ENCODE measurements at regions not wholly inside any gene's neighbourhood (a gene's known extent, or its start where the extent isn't known, plus 50 kb on each side); places are given as distances from the start of the nearest gene placed in this dataset.

GRCh38 chr17:33739714-33740113, 446.6 kb upstream of the ASIC2 start:
- no peak overlapping the region for H3K9ac ChIP-seq (ENCODE audit: low read depth, low read length)
- H2AK5ac ChIP-seq (ENCODE audit: low read depth, low read length): no peak overlapping the region
- dilution Hi-C loops (cut with HindIII; ENCODE audit: low sequenced_read_pairs, unreplicated experiment): no loop called here
- intact Hi-C loops (cut with micrococcal nuclease): no loop called here
- no peak overlapping the region for H3K56ac ChIP-seq (ENCODE audit: extremely low read depth, insufficient read depth, low read length)
- no peak for ATAC-seq (ENCODE audit: low read depth)
- H4K8ac ChIP-seq (ENCODE audit: low read depth in 2 of 2, low read length in 2 of 2): no peak overlapping the region
- H3K4me2 ChIP-seq (ENCODE audit: low read depth, low read length): no peak overlapping the region
- no peaks in the 10 kb centered on the region for H4K20me1 ChIP-seq (ENCODE audit: insufficient read depth, low read length)
- no peak overlapping the region for H3K18ac ChIP-seq (ENCODE audit: low read depth, low read length)
- H2BK120ac ChIP-seq (ENCODE audit: low read depth, low read length): no peak overlapping the region
- no peak overlapping the region for H3K4ac ChIP-seq (ENCODE audit: low read depth, low read length)
- no peak overlapping the region for H2BK20ac ChIP-seq (ENCODE audit: low read depth, low read length)
- DNase-seq: no peak
- no peak overlapping the region for H4K5ac ChIP-seq (ENCODE audit: low read depth, low read length)
- no peaks in the 10 kb centered on the region for H3K9me1 ChIP-seq (ENCODE audit: insufficient read depth, low read length)
- POLR2A ChIA-PET (ENCODE audit: unreplicated experiment): no interaction called here
- no peak overlapping the region for H2BK15ac ChIP-seq (ENCODE audit: low read depth, low read length)
- H3K27me3 ChIP-seq (ENCODE audit: control insufficient read depth, insufficient read depth, low read length): no peaks in the 10 kb centered on the region
- no peaks in the 10 kb centered on the region for H3K36me3 ChIP-seq (ENCODE audit: control insufficient read depth, insufficient read depth, low read length)
- H3K27ac ChIP-seq (ENCODE audit: insufficient read depth, low read length): no peak overlapping the region
- no peak for TF ChIP-seq MAFK (IDR thresholded peaks at IDR 0.05; ENCODE audit: low read depth, low read length)
- TF ChIP-seq CEBPB (IDR thresholded peaks at IDR 0.05; ENCODE audit: low read depth, low read length): no peak
- no peak for TF ChIP-seq RCOR1 (IDR thresholded peaks at IDR 0.05; ENCODE audit: insufficient replicate concordance, low read length)
- TF ChIP-seq SMC3 (IDR thresholded peaks at IDR 0.05; ENCODE audit: low read depth, low read length): no peak
- no peak for TF ChIP-seq CHD1 (IDR thresholded peaks at IDR 0.05; ENCODE audit: low read depth, low read length)
- TF ChIP-seq ELK1 (IDR thresholded peaks at IDR 0.05; ENCODE audit: borderline replicate concordance, low read depth, low read length): no peak
- TF ChIP-seq USF2 (IDR thresholded peaks at IDR 0.05; ENCODE audit: low read depth, low read length): no peak
- no peak for TF ChIP-seq RFX5 (IDR thresholded peaks at IDR 0.05; ENCODE audit: low read depth, low read length)
- TF ChIP-seq FOS (IDR thresholded peaks at IDR 0.05; ENCODE audit: low read depth, low read length): no peak
- no peak for TF ChIP-seq RAD21 (IDR thresholded peaks at IDR 0.05; ENCODE audit: low read length)
- no peak for TF ChIP-seq NFE2L2 (IDR thresholded peaks at IDR 0.05; ENCODE audit: low read depth, low read length)
- no peak for TF ChIP-seq POLR2A (IDR thresholded peaks at IDR 0.05; ENCODE audit: low read depth, low read length)
- in situ Hi-C loops (cut with MboI; ENCODE audit: low sequenced_read_pairs): no loop called here
- BruUV-seq (replicated peaks): no TSS peak
- H3K14ac ChIP-seq (replicated peaks; ENCODE audit: low read depth, low read length): no peak overlapping the region
- no peak overlapping the region for H4K91ac ChIP-seq (ENCODE audit: insufficient read depth, low read depth, low read length)
- no peak overlapping the region for H2AFZ ChIP-seq (replicated peaks; ENCODE audit: low read length, poor library complexity)
- no peaks in the 10 kb centered on the region for H3K79me1 ChIP-seq (ENCODE audit: low read depth in 1 of 2, low read length in 2 of 2)
- H3K4me1 ChIP-seq (ENCODE audit: control insufficient read depth, insufficient read depth, low read length): no peaks in the 10 kb centered on the region
- H2BK5ac ChIP-seq (ENCODE audit: low read depth, low read length, poor library complexity, severe bottlenecking): no peak overlapping the region
- CTCF ChIA-PET: no interaction called here
- H3K23ac ChIP-seq (ENCODE audit: low read depth, low read length): no peak overlapping the region
- no peak overlapping the region for H3K4me3 ChIP-seq (ENCODE audit: insufficient read depth, low read depth, low read length)
- no peaks in the 10 kb centered on the region for H3K9me3 ChIP-seq (ENCODE audit: control insufficient read depth, insufficient read depth, low read length)
- no peak overlapping the region for H2AK9ac ChIP-seq (replicated peaks; ENCODE audit: low read depth, low read length, poor library complexity)

All from IMR-90 (cell line).